Stimulated activated memory B cell treated with anti-CD40 and anti-IgM and Interleukin-4, amounts not matched to agents 10 μg/mL and 1 μg/mL and 100 μg/mL, for 72 hours (primary cell): ENCODE measurements at regions not wholly inside any gene's neighbourhood (a gene's known extent, or its start where the extent isn't known, plus 50 kb on each side); places are given as distances from the start of the nearest gene placed in this dataset.
"Not testable (repeated sequence)": the region's sequence is repeated elsewhere in the genome, so short reads cannot be mapped to it uniquely, and the experiment has no call there.

ENCODE experiments used
- ATAC-seq: fragments of 150-1000 bp; cut with Tn5 transposase; 2 replicates; pipeline ENCODE4 v1.10.0; 2021
- H3K27ac Mint-ChIP-seq: one replicate; pipeline ENCODE4 v1.8.0; 2022; ENCODE audit warnings: mild to moderate bottlenecking, mixed read lengths
- H3K27me3 Mint-ChIP-seq: one replicate; pipeline ENCODE4 v1.8.0; 2022; ENCODE audit warnings: mixed read lengths
- H3K36me3 Mint-ChIP-seq: one replicate; pipeline ENCODE4 v1.8.0; 2022; ENCODE audit warnings: mixed read lengths
- H3K4me1 Mint-ChIP-seq: one replicate; pipeline ENCODE4 v1.8.0; 2022; ENCODE audit warnings: mixed read lengths
- H3K4me3 Mint-ChIP-seq: one replicate; pipeline ENCODE4 v1.8.0; 2022; ENCODE audit warnings: mild to moderate bottlenecking, moderate library complexity, mixed read lengths
- H3K9me3 Mint-ChIP-seq: one replicate; pipeline ENCODE4 v1.8.0; 2022; ENCODE audit warnings: mixed read lengths

DNA sequence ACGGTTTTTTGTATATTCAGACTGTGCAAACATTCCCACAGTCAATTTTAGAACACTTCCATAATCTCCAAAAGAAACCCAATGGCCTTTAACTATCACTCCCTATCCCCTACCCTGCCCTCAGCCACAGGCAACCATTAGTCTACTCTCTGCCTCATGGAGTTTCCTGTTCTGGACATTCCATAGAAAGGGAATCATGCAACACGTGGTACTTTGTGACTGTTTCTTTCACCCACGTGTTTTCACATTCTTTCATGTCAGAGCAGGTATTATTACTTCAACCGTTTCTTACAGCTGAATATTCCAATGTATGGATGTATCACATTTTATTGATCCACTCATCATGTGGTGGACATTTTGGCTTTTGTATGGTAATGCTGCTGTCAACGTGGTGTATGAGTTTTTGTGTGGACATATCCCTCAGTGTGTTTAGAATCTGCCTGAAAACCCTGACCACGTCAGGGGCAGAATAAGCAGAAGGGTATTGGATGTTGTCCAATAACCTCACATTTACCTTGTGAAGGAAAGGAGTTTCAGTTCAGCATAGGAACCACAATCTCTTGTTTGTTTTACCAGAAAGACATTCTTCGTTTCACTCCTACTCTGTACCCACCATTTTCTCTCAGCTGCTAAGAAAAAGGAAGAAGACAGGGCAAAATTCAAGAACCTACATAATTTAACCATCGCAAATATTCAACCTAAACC is 107.5 kb upstream of the DYRK2 start:
- no peak overlapping the region for H3K4me3 Mint-ChIP-seq
- H3K36me3 Mint-ChIP-seq: no peaks in the 10 kb centered on the region
- H3K27ac Mint-ChIP-seq: peak overlapping the region; percentile 3
- no peaks in the 10 kb centered on the region for H3K27me3 Mint-ChIP-seq
- H3K9me3 Mint-ChIP-seq: no peaks in the 10 kb centered on the region
- peaks cover 10% of the 10 kb centered on the region for H3K4me1 Mint-ChIP-seq
- ATAC-seq: peak; percentile 75

DNA sequence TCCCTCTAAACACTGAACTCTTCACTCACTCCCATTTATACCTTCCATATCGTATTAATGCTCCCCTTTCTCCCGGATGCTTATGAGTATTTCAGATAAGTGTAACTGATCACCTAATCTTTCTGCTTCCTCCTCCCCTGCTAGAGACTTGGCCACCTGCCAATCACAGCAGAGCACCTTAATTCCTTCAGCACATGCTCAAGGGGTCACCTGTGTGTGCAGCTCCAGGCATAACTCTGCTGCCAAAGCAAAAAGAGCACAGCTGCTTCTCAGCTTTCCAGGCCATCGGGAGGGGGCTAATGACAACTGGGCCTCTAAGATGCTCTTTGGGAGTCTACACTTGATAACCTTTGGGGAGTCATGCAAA is 106.9 kb upstream of the DYRK2 start:
- Mint-ChIP-seq H3K9me3 (no peaks in the 10 kb centered on the region), H3K27me3 (no peaks in the 10 kb centered on the region), H3K4me3 (no peak overlapping the region), H3K27ac (peak overlapping the region; percentile 3), H3K36me3 (no peaks in the 10 kb centered on the region), H3K4me1 (peaks cover 10% of the 10 kb centered on the region)
- ATAC-seq: no peak

DNA sequence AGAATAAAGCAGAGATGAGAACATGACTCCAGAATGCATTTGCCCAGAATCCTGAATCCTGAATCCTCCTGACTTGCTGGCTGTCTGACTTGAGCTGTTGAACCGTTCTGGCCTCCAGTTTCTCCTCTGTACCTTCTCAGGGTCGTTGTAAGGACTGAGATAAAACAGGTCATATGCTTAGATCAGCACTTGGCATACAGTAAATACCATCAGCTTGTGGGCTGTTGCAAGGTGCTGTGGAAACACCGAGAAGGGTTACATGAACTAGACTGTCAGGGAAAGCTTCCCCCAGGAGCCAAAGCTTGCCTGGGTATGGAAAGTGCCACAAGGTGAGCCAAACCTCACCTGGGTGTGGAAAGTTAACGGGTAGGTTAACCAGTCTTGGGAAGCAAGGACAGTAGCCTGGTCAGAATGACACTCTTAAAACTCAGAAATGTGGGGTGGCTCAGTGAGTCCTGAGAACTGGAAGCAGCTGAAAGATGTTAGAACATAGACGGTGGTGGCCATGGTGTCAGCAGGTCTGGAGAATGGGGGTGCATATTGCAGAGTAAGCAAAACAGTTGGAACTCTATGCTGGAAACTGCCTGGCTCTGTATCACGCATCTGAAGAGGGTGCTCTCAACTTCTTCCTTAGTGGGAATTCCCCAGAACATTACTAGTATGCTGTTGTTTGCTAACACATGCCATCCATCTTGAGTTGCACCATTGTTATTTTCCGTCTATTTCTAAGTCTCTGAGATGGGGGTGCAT is 105.3 kb upstream of the DYRK2 start:
- no peak for ATAC-seq
- Mint-ChIP-seq H3K4me1 (peaks cover 15% of the 10 kb centered on the region), H3K27me3 (no peaks in the 10 kb centered on the region), H3K9me3 (no peaks in the 10 kb centered on the region), H3K27ac (no peak overlapping the region), H3K4me3 (no peak overlapping the region), H3K36me3 (no peaks in the 10 kb centered on the region)

DNA sequence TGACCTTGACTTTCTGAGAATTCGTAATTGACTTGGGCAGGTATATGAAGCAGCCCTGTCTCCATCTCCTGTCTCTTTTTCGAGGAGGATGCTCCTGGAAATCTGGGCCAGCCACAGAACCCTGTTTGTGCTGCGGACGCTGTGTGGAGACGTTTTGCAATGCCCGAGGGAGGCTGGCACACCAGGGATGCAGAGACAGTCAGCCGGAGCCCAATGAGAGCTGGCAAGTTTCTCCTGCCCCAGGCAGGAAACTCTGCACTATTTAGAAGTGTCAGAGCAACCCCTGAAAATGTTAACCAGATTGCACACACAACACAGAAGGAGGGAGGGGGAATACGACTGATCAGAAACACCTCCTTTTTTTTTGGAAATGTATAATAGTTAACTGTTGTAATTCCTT is 103.2 kb upstream of the DYRK2 start:
- no peak for ATAC-seq
- no peak overlapping the region for H3K4me3 Mint-ChIP-seq
- H3K4me1 Mint-ChIP-seq: peaks cover 21% of the 10 kb centered on the region
- H3K9me3 Mint-ChIP-seq: no peaks in the 10 kb centered on the region
- H3K36me3 Mint-ChIP-seq: no peaks in the 10 kb centered on the region
- H3K27me3 Mint-ChIP-seq: no peaks in the 10 kb centered on the region
- H3K27ac Mint-ChIP-seq: no peak overlapping the region

DNA sequence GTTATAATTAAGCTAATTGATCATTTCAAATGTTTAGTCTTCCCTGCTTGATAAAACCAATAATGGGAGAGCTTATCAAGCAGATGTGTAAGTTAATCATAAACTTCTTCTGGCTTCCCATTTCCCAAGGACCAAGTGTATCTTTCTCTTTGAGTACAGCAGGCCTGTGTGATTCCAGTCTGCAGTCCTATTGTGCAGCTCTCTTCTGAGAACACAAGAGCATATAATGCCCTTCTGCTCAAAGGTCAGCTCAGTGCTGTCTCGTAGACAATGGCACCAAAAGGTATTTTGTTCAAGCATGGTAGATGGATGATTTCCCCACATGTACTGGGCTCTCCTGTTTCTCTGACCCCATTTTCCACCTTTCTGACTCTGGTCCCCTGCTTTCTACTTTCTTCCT is 101.8 kb upstream of the DYRK2 start:
- no peaks in the 10 kb centered on the region for H3K9me3 Mint-ChIP-seq
- peaks cover 18% of the 10 kb centered on the region for H3K4me1 Mint-ChIP-seq
- no peak for ATAC-seq
- no peak overlapping the region for H3K27ac Mint-ChIP-seq
- H3K36me3 Mint-ChIP-seq: no peaks in the 10 kb centered on the region
- H3K4me3 Mint-ChIP-seq: no peak overlapping the region
- H3K27me3 Mint-ChIP-seq: no peaks in the 10 kb centered on the region

DNA sequence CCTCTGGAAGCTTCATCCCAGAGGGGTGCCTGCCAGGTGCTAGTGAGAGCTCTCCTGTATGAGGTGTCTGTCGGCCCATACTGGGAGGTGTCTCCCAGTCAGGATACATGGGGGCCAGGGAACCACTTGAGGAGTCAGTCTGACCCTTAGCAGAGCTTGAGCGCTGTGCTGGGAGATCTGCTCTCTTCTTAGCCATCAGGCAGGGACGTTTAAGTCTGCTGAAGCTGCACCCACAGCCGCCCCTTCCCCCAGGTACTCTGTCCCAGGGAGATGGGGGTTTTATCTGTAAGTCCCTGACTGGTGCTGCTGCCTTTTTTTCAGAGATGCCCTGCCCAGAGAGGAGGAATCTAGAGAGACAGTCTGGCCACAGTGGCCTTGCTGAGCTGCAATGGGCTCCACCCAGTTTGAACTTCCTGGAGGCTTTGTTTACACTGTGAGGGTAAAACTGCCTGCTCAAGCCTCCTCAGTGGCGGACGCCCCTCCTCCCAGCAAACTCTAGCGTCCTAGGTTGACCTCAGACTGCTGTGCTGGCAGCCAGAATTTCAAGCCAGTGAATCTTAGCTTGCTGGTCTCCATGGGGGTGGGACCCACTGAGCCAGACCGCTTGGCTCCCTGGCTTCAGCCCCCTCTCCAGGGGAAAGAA is 93.3 kb upstream of the DYRK2 start:
- ATAC-seq, H3K27me3 Mint-ChIP-seq, H3K36me3 Mint-ChIP-seq: not testable (repeated sequence)

DNA sequence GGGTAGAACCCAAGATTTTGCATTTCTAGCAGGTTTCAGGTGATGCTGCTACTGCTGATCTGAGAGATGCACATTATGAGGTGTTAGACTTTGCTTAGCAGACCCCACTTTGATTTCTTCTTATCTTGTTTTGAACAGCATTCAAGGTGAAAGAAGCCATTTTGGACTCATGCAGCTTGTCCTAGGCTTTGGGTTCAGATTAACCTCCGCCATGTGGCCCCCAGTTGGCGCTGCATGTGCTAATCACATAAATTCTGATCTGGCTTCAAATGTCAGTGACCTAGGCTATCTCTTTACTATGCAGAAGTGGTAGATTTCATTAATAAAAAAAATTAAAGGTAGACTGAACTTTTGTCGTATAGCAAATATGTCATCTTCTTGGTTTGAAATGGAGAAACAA is 89.8 kb upstream of the DYRK2 start:
- Mint-ChIP-seq H3K27ac (no peak overlapping the region), H3K27me3 (no peaks in the 10 kb centered on the region), H3K9me3 (peaks cover 8% of the 10 kb centered on the region), H3K4me1 (peaks cover 12% of the 10 kb centered on the region), H3K4me3 (no peak overlapping the region), H3K36me3 (peaks cover 11% of the 10 kb centered on the region)
- no peak for ATAC-seq

More for the DNA sequence above, 93.3 kb upstream of the DYRK2 start:
- H3K4me3 Mint-ChIP-seq, H3K9me3 Mint-ChIP-seq: not testable (repeated sequence)
- H3K27ac Mint-ChIP-seq: peak overlapping the region; percentile 43
- peaks cover 20% of the 10 kb centered on the region for H3K4me1 Mint-ChIP-seq

DNA sequence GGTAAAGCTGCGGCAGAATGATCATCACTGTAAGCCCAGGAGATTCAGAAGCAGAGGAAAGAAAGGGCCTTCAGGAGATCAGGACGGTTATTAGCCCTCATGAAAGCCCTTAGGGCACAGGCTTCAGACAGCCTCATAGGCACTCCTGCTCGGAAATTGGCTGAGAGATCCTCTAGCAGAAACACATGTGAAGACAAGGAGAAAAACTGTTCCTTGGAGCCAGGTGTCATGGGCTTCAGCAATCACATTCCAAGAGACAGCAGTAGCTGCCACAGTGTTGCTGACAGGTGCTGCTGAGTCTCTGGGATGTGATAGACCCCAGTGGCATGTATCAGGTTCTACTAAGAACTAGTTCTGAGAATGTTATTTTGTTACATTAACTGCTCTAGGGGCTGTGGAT is 88.8 kb upstream of the DYRK2 start:
- peaks cover 8% of the 10 kb centered on the region for H3K9me3 Mint-ChIP-seq
- peaks cover 12% of the 10 kb centered on the region for H3K4me1 Mint-ChIP-seq
- no peak overlapping the region for H3K4me3 Mint-ChIP-seq
- H3K27ac Mint-ChIP-seq: no peak overlapping the region
- H3K27me3 Mint-ChIP-seq: no peaks in the 10 kb centered on the region
- ATAC-seq: no peak
- peaks cover 11% of the 10 kb centered on the region for H3K36me3 Mint-ChIP-seq

DNA sequence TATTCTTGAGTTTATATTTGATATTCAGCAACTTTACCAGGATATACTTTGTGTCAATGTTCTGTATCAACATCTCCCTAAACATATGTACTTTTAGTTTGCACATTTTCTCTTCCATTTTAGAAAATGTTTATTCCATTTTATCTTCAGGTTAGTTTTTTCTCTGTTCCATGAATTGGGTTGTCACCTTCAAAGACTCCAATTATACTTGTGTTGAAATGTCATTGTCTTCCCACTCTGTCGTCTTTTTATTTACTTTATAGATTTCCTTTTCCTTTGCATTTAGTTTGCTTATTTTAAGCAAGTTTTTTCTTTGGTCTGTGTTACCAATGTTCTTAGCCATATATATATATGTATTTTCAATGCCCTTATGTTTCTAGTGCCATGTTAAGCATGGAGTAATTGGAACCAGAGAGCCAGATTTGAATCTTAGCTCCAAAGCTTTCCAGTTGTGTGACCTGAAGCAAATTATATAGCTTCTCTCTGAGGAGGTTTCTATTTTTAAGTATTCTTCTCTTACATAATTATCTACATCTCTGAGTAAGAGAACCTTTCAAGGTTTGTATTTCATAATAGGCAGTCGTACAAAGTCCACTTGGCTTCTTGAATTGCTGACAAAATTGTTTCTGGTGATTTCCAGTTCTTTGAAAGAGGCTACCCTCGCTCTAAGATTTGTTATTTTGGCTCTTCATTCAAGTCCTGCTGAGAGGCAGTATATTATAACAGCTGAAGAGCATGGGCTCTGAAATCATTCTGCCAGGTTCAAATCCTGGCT is 85.8 kb upstream of the DYRK2 start:
- ATAC-seq: no peak
- Mint-ChIP-seq H3K4me1 (no peaks in the 10 kb centered on the region), H3K4me3 (no peak overlapping the region), H3K27ac (no peak overlapping the region), H3K9me3 (peaks cover 14% of the 10 kb centered on the region), H3K36me3 (peaks cover 11% of the 10 kb centered on the region), H3K27me3 (peaks cover 9% of the 10 kb centered on the region)

DNA sequence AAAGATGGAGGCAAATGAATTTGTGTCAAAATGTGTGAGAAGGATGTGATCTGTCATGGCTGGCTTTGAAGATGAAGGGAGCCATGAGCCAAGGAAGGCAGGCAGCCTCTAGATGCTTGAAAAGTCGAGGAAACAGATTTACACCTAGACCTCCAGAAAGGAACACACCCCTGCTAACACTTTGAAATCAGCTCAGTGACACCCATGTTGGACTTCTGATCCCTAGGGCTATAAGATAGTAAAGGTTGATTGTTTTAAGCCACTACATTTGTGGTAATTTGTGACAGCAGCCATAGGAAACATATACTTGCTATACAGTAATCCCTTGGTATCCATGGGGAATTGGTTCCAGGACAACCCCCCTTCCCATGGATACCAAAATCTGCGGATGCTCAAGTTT is 80.5 kb upstream of the DYRK2 start:
- Mint-ChIP-seq H3K36me3 (no peaks in the 10 kb centered on the region), H3K4me3 (no peak overlapping the region), H3K27me3 (peaks cover 9% of the 10 kb centered on the region), H3K4me1 (no peaks in the 10 kb centered on the region), H3K9me3 (peaks cover 10% of the 10 kb centered on the region), H3K27ac (no peak overlapping the region)
- no peak for ATAC-seq

DNA sequence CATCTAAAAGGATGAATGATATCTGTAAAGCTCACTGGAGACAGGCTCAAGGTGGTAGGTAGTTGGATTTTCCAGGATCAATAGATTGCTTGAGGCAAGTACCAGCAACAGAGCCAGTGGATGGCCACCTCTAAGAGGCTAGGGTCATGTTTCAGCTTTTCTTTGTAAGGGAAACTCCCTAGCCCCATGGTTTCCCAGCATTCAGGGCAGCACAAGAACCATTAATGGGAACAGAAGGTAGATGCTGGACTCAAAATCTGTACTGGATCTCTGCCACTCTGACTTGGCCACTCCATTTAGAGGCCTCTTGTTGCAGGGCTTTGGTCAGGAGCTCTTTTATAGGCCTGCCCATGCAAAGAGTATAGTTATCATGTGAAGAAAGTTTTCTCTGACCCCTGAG is 76.1 kb upstream of the DYRK2 start:
- Mint-ChIP-seq H3K4me3 (no peak overlapping the region), H3K27ac (no peak overlapping the region), H3K36me3 (no peaks in the 10 kb centered on the region), H3K4me1 (no peaks in the 10 kb centered on the region), H3K9me3 (peaks cover 4% of the 10 kb centered on the region), H3K27me3 (no peaks in the 10 kb centered on the region)
- ATAC-seq: no peak

DNA sequence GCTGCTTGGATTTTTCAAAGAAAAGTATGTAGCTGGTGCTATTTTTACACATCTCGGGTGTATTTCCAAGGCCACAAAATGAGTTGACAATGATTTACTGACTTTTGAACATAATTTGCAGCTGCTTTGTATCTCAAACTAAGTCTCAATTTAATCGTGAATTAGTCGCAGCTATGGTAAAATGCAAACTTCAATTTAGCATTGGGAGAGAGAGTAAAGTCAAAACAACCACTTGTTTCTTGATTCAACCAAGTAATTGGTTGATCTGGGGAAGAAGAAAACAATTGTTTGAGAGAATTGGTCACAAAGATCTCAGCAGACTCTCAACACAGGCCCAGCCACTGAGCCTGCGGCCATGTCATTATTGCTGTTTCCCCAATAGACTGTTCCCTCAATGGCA is 75.0 kb upstream of the DYRK2 start:
- Mint-ChIP-seq H3K9me3 (peaks cover 4% of the 10 kb centered on the region), H3K27me3 (no peaks in the 10 kb centered on the region), H3K4me3 (no peak overlapping the region), H3K36me3 (no peaks in the 10 kb centered on the region), H3K27ac (no peak overlapping the region), H3K4me1 (no peaks in the 10 kb centered on the region)
- ATAC-seq: no peak

DNA sequence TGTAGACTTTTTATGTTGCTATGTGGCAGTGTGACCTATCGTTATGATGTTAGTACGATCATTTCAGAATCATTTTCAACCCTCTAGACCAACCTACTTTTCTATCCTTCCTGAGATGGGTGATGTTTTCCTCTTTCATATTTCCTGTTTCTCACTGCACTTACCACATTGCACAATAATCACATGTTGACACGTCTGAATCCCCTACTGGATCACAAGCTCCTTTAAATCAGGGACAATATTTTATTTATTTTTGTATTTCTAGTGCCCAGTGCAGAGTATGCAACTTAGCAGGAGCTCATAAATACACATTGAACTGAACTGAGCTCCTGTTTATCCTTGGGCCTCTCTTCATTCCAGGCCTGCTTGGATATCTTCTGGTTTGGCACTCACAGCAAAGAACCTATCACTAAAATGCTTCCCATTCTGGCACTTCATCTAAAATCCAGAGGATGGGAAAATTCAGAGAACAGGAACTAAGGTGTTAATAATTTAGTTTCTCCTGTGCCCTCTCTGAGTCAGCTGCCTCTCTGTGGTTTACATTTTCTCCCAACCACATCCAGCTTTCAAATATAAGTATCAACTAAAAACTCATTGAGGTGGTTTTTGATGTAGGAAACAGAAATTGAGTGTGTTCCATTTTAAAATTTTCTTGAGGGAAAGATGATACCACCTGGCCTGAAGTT is 69.4 kb upstream of the DYRK2 start:
- Mint-ChIP-seq H3K27ac (no peak overlapping the region), H3K4me1 (peaks cover 22% of the 10 kb centered on the region), H3K27me3 (no peaks in the 10 kb centered on the region), H3K36me3 (no peaks in the 10 kb centered on the region), H3K9me3 (peaks cover 4% of the 10 kb centered on the region), H3K4me3 (no peak overlapping the region)
- ATAC-seq: no peak

DNA sequence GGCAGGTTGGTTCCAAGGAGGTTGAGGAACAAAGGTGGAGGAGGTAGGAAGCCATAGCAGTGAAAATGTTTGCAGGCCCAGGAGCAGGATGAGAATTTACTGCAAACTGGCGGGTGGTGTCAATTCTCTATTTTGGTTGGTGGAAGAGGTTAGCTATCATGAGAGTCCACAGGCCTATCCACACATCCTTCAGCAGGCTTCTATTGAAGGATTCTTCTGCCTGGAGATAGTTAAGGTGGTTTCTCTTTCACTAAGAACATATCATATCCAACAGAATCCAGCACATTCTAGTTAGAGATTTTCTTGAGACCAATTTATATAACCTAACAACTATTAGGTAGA is 68.9 kb upstream of the DYRK2 start:
- Mint-ChIP-seq H3K27me3 (no peaks in the 10 kb centered on the region), H3K9me3 (peaks cover 4% of the 10 kb centered on the region), H3K4me1 (peaks cover 22% of the 10 kb centered on the region), H3K27ac (no peak overlapping the region), H3K4me3 (no peak overlapping the region), H3K36me3 (no peaks in the 10 kb centered on the region)
- ATAC-seq: no peak

DNA sequence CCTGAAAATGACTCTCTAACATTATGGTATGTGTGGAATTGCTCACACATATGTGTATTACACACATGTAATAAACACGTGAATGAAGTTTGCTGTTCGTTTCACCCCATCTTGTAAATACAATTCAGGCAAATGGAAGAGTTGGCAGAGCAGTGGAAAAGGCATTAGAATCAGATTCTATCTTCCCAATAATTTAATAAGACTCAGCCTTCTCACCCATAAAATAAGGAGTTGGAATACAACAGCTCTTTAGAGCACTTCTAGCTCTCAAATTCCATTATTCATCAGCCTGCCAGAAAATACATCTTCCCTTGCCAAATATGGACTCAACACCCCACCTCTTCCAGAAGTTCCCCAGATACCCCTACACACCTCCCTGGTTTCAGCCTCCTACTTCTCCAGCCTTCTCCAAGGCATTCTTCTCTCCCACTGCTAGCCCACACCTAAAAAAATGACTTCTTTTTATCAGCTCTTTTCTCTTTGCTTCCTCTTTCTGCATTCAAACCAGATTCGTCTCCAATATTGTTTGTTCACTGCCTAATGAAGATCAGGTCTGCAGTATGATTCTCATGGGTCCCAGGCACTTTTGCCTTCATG is 66.2 kb upstream of the DYRK2 start:
- H3K27ac Mint-ChIP-seq: no peak overlapping the region
- no peaks in the 10 kb centered on the region for H3K9me3 Mint-ChIP-seq
- H3K4me1 Mint-ChIP-seq: peaks cover 22% of the 10 kb centered on the region
- ATAC-seq: no peak
- no peaks in the 10 kb centered on the region for H3K36me3 Mint-ChIP-seq
- no peaks in the 10 kb centered on the region for H3K27me3 Mint-ChIP-seq
- H3K4me3 Mint-ChIP-seq: no peak overlapping the region
